K562 (cell line): ENCODE measurements at regions not wholly inside any gene's neighbourhood (a gene's known extent, or its start where the extent isn't known, plus 50 kb on each side); places are given as distances from the start of the nearest gene placed in this dataset.

ENCODE experiments used
- CREB1 ChIP-seq, 2 experiments: sonication (generic) in 1 of 2; formaldehyde crosslinking in 1 of 2; IDR thresholded peaks; 2 replicates each; pipeline versions ENCODE4 v1.6.1 to v1.8.0; 2012 to 2022; ENCODE audit warnings: inconsistent platforms in 1 of 2, mild to moderate bottlenecking in 1 of 2, missing genetic modification reagents in 1 of 2, moderate library complexity in 1 of 2
- FOXM1 ChIP-seq, 2 experiments: fragments of 450-650 bp in 1 of 2; sonication (generic) in 1 of 2; formaldehyde crosslinking in 1 of 2; IDR thresholded peaks; 2 replicates each; pipeline versions ENCODE4 v1.6.1 to v1.9.0; 2017 to 2022; ENCODE audit warnings: low read depth in 2 of 2, mild to moderate bottlenecking in 2 of 2, missing genetic modification reagents in 1 of 2, moderate library complexity in 1 of 2
- GABPB1 ChIP-seq: sonication (generic); formaldehyde crosslinking; IDR thresholded peaks from 2 replicates; pipeline ENCODE4 v1.8.0; 2022; ENCODE audit warnings: mild to moderate bottlenecking, missing genetic modification reagents
- HMG20B ChIP-seq: fragments of 250-450 bp; sonication (Bioruptor Pico); IDR thresholded peaks from 2 replicates; pipeline ENCODE4 v1.5.0; 2021; ENCODE audit warnings: mild to moderate bottlenecking
- MEF2D ChIP-seq: conservative IDR thresholded peaks from 2 replicates; pipeline ENCODE4 v1.6.1; 2016; ENCODE audit warnings: low read depth, missing genetic modification characterization, missing compliant biosample characterization
- MTA1 ChIP-seq: fragments of 450-650 bp; IDR thresholded peaks from 2 replicates; pipeline ENCODE4 v1.6.1; 2017; ENCODE audit warnings: borderline replicate concordance
- NFE2 ChIP-seq: IDR thresholded peaks from 2 replicates; pipeline ENCODE4 v1.6.1; 2014; ENCODE audit warnings: antibody characterized with exemption, low read depth
- SAFB2 ChIP-seq: fragments of 200-400 bp; formaldehyde crosslinking; IDR thresholded peaks from 2 replicates; pipeline ENCODE4 v1.6.1; 2018; ENCODE audit warnings: borderline replicate concordance, low read length, low read depth, moderate library complexity; ENCODE audit not compliant: severe bottlenecking
- ZBTB7A ChIP-seq: IDR thresholded peaks from 2 replicates; pipeline ENCODE4 v1.6.1; 2011; ENCODE audit warnings: low read depth, mild to moderate bottlenecking, low read length, moderate library complexity, borderline replicate concordance; ENCODE audit not compliant: control insufficient read depth
- TF ChIP-seq, protein P1 (sequence below): fragments of 450-650 bp; IDR thresholded peaks from 2 replicates; pipeline ENCODE4 v1.6.1; 2016; ENCODE audit warnings: mild to moderate bottlenecking, moderate library complexity
- TF ChIP-seq, protein P2 (sequence below): fragments of 200-400 bp; formaldehyde crosslinking; IDR thresholded peaks from 2 replicates; pipeline ENCODE4 v1.6.1; 2017; ENCODE audit warnings: mild to moderate bottlenecking, low read depth, low read length, moderate library complexity
- TF ChIP-seq, protein P3 (sequence below): sonication (generic); formaldehyde crosslinking; IDR thresholded peaks from 2 replicates; pipeline ENCODE4 v1.8.0; 2022; ENCODE audit warnings: mild to moderate bottlenecking, low read depth, missing genetic modification reagents

DNA sequence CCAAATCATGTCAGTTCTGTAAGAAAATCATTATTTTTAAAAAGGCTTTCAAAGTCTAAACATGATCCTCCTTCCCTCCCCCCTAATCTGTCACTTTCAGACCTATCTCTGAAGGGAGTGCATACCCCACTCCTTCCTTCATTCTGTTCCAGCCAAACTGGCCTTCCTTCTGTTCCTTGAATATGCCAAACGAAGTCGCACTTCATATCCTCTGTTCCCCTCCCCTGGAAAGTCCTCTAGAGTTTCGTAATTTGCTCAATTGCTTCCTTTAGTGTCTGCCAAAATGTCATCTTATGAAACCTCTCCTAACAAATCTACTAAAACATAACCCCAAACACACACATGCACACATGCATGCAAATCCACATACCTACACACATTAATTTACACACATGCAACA lies 69.5 kb upstream of the TUSC7 start (continued):
- TF ChIP-seq, protein P1, sequence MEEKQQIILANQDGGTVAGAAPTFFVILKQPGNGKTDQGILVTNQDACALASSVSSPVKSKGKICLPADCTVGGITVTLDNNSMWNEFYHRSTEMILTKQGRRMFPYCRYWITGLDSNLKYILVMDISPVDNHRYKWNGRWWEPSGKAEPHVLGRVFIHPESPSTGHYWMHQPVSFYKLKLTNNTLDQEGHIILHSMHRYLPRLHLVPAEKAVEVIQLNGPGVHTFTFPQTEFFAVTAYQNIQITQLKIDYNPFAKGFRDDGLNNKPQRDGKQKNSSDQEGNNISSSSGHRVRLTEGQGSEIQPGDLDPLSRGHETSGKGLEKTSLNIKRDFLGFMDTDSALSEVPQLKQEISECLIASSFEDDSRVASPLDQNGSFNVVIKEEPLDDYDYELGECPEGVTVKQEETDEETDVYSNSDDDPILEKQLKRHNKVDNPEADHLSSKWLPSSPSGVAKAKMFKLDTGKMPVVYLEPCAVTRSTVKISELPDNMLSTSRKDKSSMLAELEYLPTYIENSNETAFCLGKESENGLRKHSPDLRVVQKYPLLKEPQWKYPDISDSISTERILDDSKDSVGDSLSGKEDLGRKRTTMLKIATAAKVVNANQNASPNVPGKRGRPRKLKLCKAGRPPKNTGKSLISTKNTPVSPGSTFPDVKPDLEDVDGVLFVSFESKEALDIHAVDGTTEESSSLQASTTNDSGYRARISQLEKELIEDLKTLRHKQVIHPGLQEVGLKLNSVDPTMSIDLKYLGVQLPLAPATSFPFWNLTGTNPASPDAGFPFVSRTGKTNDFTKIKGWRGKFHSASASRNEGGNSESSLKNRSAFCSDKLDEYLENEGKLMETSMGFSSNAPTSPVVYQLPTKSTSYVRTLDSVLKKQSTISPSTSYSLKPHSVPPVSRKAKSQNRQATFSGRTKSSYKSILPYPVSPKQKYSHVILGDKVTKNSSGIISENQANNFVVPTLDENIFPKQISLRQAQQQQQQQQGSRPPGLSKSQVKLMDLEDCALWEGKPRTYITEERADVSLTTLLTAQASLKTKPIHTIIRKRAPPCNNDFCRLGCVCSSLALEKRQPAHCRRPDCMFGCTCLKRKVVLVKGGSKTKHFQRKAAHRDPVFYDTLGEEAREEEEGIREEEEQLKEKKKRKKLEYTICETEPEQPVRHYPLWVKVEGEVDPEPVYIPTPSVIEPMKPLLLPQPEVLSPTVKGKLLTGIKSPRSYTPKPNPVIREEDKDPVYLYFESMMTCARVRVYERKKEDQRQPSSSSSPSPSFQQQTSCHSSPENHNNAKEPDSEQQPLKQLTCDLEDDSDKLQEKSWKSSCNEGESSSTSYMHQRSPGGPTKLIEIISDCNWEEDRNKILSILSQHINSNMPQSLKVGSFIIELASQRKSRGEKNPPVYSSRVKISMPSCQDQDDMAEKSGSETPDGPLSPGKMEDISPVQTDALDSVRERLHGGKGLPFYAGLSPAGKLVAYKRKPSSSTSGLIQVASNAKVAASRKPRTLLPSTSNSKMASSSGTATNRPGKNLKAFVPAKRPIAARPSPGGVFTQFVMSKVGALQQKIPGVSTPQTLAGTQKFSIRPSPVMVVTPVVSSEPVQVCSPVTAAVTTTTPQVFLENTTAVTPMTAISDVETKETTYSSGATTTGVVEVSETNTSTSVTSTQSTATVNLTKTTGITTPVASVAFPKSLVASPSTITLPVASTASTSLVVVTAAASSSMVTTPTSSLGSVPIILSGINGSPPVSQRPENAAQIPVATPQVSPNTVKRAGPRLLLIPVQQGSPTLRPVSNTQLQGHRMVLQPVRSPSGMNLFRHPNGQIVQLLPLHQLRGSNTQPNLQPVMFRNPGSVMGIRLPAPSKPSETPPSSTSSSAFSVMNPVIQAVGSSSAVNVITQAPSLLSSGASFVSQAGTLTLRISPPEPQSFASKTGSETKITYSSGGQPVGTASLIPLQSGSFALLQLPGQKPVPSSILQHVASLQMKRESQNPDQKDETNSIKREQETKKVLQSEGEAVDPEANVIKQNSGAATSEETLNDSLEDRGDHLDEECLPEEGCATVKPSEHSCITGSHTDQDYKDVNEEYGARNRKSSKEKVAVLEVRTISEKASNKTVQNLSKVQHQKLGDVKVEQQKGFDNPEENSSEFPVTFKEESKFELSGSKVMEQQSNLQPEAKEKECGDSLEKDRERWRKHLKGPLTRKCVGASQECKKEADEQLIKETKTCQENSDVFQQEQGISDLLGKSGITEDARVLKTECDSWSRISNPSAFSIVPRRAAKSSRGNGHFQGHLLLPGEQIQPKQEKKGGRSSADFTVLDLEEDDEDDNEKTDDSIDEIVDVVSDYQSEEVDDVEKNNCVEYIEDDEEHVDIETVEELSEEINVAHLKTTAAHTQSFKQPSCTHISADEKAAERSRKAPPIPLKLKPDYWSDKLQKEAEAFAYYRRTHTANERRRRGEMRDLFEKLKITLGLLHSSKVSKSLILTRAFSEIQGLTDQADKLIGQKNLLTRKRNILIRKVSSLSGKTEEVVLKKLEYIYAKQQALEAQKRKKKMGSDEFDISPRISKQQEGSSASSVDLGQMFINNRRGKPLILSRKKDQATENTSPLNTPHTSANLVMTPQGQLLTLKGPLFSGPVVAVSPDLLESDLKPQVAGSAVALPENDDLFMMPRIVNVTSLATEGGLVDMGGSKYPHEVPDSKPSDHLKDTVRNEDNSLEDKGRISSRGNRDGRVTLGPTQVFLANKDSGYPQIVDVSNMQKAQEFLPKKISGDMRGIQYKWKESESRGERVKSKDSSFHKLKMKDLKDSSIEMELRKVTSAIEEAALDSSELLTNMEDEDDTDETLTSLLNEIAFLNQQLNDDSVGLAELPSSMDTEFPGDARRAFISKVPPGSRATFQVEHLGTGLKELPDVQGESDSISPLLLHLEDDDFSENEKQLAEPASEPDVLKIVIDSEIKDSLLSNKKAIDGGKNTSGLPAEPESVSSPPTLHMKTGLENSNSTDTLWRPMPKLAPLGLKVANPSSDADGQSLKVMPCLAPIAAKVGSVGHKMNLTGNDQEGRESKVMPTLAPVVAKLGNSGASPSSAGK: no peak
- TF ChIP-seq ZBTB7A (no peak), MEF2D (no peak), SAFB2 (no peak), GABPB1 (CRISPR knock-in tag) (no peak), FOXM1 (IDR thresholded peaks at IDR 0.05; ENCODE audit: low read depth) (no peak), FOXM1 (CRISPR knock-in tag; IDR thresholded peaks at IDR 0.05; ENCODE audit: low read depth) (no peak), MTA1 (no peak), CREB1 (IDR thresholded peaks at IDR 0.05) (no peak), CREB1 (CRISPR knock-in tag; IDR thresholded peaks at IDR 0.05) (no peak), HMG20B (CRISPR knock-in tag) (no peak), NFE2 (no peak)
- TF ChIP-seq, protein P2, sequence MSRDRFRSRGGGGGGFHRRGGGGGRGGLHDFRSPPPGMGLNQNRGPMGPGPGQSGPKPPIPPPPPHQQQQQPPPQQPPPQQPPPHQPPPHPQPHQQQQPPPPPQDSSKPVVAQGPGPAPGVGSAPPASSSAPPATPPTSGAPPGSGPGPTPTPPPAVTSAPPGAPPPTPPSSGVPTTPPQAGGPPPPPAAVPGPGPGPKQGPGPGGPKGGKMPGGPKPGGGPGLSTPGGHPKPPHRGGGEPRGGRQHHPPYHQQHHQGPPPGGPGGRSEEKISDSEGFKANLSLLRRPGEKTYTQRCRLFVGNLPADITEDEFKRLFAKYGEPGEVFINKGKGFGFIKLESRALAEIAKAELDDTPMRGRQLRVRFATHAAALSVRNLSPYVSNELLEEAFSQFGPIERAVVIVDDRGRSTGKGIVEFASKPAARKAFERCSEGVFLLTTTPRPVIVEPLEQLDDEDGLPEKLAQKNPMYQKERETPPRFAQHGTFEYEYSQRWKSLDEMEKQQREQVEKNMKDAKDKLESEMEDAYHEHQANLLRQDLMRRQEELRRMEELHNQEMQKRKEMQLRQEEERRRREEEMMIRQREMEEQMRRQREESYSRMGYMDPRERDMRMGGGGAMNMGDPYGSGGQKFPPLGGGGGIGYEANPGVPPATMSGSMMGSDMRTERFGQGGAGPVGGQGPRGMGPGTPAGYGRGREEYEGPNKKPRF: no peak
- TF ChIP-seq, protein P3, sequence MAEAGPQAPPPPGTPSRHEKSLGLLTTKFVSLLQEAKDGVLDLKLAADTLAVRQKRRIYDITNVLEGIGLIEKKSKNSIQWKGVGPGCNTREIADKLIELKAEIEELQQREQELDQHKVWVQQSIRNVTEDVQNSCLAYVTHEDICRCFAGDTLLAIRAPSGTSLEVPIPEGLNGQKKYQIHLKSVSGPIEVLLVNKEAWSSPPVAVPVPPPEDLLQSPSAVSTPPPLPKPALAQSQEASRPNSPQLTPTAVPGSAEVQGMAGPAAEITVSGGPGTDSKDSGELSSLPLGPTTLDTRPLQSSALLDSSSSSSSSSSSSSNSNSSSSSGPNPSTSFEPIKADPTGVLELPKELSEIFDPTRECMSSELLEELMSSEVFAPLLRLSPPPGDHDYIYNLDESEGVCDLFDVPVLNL: no peak
